Astrocyte (in vitro differentiated cells and primary cell): ENCODE measurements at regions not wholly inside any gene's neighbourhood (a gene's known extent, or its start where the extent isn't known, plus 50 kb on each side); places are given as distances from the start of the nearest gene placed in this dataset.

Experiments
- DNase-seq: peaks from one replicate; pipeline ENCODE4 v3.0.0-alpha.2; 2010; ENCODE audit warnings: low read depth
- FAIRE-seq: peaks from 2 replicates; lab custom pipeline; 2011; peaks lifted over from hg19 to GRCh38; lab: Jason Lieb, UNC
- H2AFZ ChIP-seq: 2 replicates; pipeline ENCODE4 v1.6.0; 2012; ENCODE audit warnings: low read depth, low read length, inconsistent platforms
- H3K27ac ChIP-seq: 2 replicates; pipeline ENCODE4 v1.5.1; 2011; ENCODE audit warnings: low read depth, low read length, inconsistent platforms
- H3K27me3 ChIP-seq: 2 replicates; pipeline ENCODE4 v1.6.0; 2011; ENCODE audit warnings: low read length, inconsistent platforms; ENCODE audit not compliant: insufficient read depth
- H3K36me3 ChIP-seq: 2 replicates; pipeline ENCODE4 v1.5.1; 2011; ENCODE audit warnings: low read length, inconsistent platforms; ENCODE audit not compliant: insufficient read depth
- H3K4me1 ChIP-seq: 2 replicates; pipeline ENCODE4 v1.5.1; 2011; ENCODE audit warnings: low read length, inconsistent platforms; ENCODE audit not compliant: insufficient read depth
- H3K4me2 ChIP-seq: 2 replicates; pipeline ENCODE4 v1.6.0; 2012; ENCODE audit warnings: low read length, inconsistent platforms
- H3K4me3 ChIP-seq: 2 replicates; pipeline ENCODE4 v1.5.1; 2011; ENCODE audit warnings: low read depth, mild to moderate bottlenecking, low read length, inconsistent platforms; ENCODE audit not compliant: insufficient read depth
- H3K79me2 ChIP-seq: 2 replicates; pipeline ENCODE4 v1.6.0; 2012; ENCODE audit warnings: mild to moderate bottlenecking, low read length, inconsistent platforms; ENCODE audit not compliant: insufficient read depth
- H3K9ac ChIP-seq: 2 replicates; pipeline ENCODE4 v1.6.0; 2012; ENCODE audit warnings: mild to moderate bottlenecking, low read length, inconsistent platforms
- H3K9me3 ChIP-seq: 2 replicates; pipeline ENCODE4 v1.5.1; 2012; ENCODE audit warnings: low read depth, mild to moderate bottlenecking, low read length, inconsistent platforms; ENCODE audit not compliant: insufficient read depth
- H4K20me1 ChIP-seq: 2 replicates; pipeline ENCODE4 v1.6.0; 2012; ENCODE audit warnings: low read length, inconsistent platforms; ENCODE audit not compliant: insufficient read depth
- H3K27ac Mint-ChIP-seq: one replicate; pipeline ENCODE4 v1.8.0; 2021; ENCODE audit warnings: mild to moderate bottlenecking, mixed read lengths; ENCODE audit not compliant: unreplicated experiment
- H3K27me3 Mint-ChIP-seq: one replicate; pipeline ENCODE4 v1.8.0; 2021; ENCODE audit warnings: low read depth, mixed read lengths; ENCODE audit not compliant: unreplicated experiment
- H3K36me3 Mint-ChIP-seq: one replicate; pipeline ENCODE4 v1.8.0; 2021; ENCODE audit warnings: low read depth, mixed read lengths; ENCODE audit not compliant: unreplicated experiment
- H3K4me1 Mint-ChIP-seq: one replicate; pipeline ENCODE4 v1.8.0; 2021; ENCODE audit warnings: low read depth, mixed read lengths; ENCODE audit not compliant: unreplicated experiment
- H3K4me3 Mint-ChIP-seq: one replicate; pipeline ENCODE4 v1.8.0; 2021; ENCODE audit warnings: mild to moderate bottlenecking, moderate library complexity, mixed read lengths; ENCODE audit not compliant: unreplicated experiment
- H3K9me3 Mint-ChIP-seq: one replicate; pipeline ENCODE4 v1.8.0; 2021; ENCODE audit warnings: mild to moderate bottlenecking, mixed read lengths; ENCODE audit not compliant: unreplicated experiment
- CTCF ChIP-seq: IDR thresholded peaks from 2 replicates; pipeline ENCODE4 v1.5.1; 2011; ENCODE audit warnings: low read depth, mild to moderate bottlenecking, inconsistent platforms, low read length, moderate library complexity; ENCODE audit not compliant: insufficient read depth
- EZH2 ChIP-seq: IDR thresholded peaks from 2 replicates; pipeline ENCODE4 v1.6.1; 2012; ENCODE audit warnings: mild to moderate bottlenecking, low read length, inconsistent platforms; ENCODE audit not compliant: insufficient read depth

GRCh38 chr18:64668461-64668962 lies 519.6 kb upstream of the LINC00305 start:
- DNase-seq (no peak), FAIRE-seq (no peak)
- Histone ChIP-seq H3K9ac (no peak overlapping the region), H3K79me2 (no peaks in the 10 kb centered on the region), H3K9me3 (no peaks in the 10 kb centered on the region), H3K4me2 (no peak overlapping the region), H3K4me3 (no peak overlapping the region), H3K4me1 (no peaks in the 10 kb centered on the region), H3K36me3 (no peaks in the 10 kb centered on the region), H4K20me1 (no peaks in the 10 kb centered on the region), H3K27ac (no peak overlapping the region), H3K27me3 (no peaks in the 10 kb centered on the region), H2AFZ (no peak overlapping the region)
- TF ChIP-seq CTCF (no peak), EZH2 (no peak)
- Mint-ChIP-seq H3K4me3 (no peak overlapping the region), H3K27me3 (no peaks in the 10 kb centered on the region), H3K4me1 (peaks cover 3% of the 10 kb centered on the region), H3K9me3 (no peaks in the 10 kb centered on the region), H3K27ac (no peak overlapping the region), H3K36me3 (no peaks in the 10 kb centered on the region)

DNA sequence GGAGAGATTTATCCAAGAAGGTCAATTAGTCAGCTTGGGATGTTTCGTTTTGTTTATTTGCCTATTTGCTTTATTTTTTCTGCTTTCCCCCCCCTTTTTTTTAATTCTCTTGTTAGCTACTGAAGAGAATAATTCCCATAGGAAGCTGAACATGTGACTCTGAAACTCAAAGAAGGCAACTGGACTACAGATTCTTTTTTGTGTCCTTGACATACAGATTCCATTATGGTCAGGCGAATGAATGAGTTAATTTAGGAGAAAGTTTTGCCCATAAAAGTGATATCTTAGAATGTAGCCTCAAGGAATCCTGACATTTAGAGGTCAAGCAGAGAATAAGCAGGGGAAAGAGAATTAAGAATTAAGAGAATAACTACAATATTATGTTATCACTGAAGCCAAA lies 514.2 kb upstream of the LINC00305 start:
- TF ChIP-seq EZH2 = no peak
- TF ChIP-seq CTCF = no peak
- no peak overlapping the region for H3K9ac ChIP-seq
- no peak overlapping the region for H3K4me3 ChIP-seq
- no peaks in the 10 kb centered on the region for H4K20me1 ChIP-seq
- H3K79me2 ChIP-seq = no peaks in the 10 kb centered on the region
- Mint-ChIP-seq H3K36me3 (no peaks in the 10 kb centered on the region), H3K9me3 (no peaks in the 10 kb centered on the region), H3K4me1 (no peaks in the 10 kb centered on the region), H3K4me3 (no peak overlapping the region), H3K27me3 (no peaks in the 10 kb centered on the region), H3K27ac (no peak overlapping the region)
- no peak overlapping the region for H2AFZ ChIP-seq
- no peaks in the 10 kb centered on the region for H3K9me3 ChIP-seq
- no peak for FAIRE-seq
- H3K27ac ChIP-seq = no peak overlapping the region
- DNase-seq = no peak
- no peak overlapping the region for H3K4me2 ChIP-seq
- H3K36me3 ChIP-seq = no peaks in the 10 kb centered on the region
- no peaks in the 10 kb centered on the region for H3K4me1 ChIP-seq
- H3K27me3 ChIP-seq = no peaks in the 10 kb centered on the region

GRCh38 chr18:64659196-64659595 lies 510.3 kb upstream of the LINC00305 start:
- Histone ChIP-seq H3K27me3 (no peaks in the 10 kb centered on the region), H4K20me1 (no peaks in the 10 kb centered on the region), H3K9me3 (no peaks in the 10 kb centered on the region), H3K27ac (no peak overlapping the region), H3K4me3 (no peak overlapping the region), H3K36me3 (no peaks in the 10 kb centered on the region), H3K4me2 (no peak overlapping the region), H3K79me2 (no peaks in the 10 kb centered on the region), H3K9ac (no peak overlapping the region), H2AFZ (no peak overlapping the region), H3K4me1 (no peaks in the 10 kb centered on the region)
- H3K27me3 Mint-ChIP-seq = no peaks in the 10 kb centered on the region
- no peaks in the 10 kb centered on the region for H3K9me3 Mint-ChIP-seq
- H3K36me3 Mint-ChIP-seq = no peaks in the 10 kb centered on the region
- no peaks in the 10 kb centered on the region for H3K4me1 Mint-ChIP-seq
- no peak for DNase-seq
- no peak for FAIRE-seq
- H3K27ac Mint-ChIP-seq = no peak overlapping the region
- H3K4me3 Mint-ChIP-seq = no peak overlapping the region
- TF ChIP-seq EZH2 (no peak), CTCF (no peak)
